Muscle of leg (tissue), 3 donors: ENCODE measurements at regions not wholly inside any gene's neighbourhood (a gene's known extent, or its start where the extent isn't known, plus 50 kb on each side); places are given as distances from the start of the nearest gene placed in this dataset.
"Not testable (repeated sequence)": the region's sequence is repeated elsewhere in the genome, so short reads cannot be mapped to it uniquely, and the experiment has no call there.

Experiments
- DNase-seq: peaks from one replicate; pipeline ENCODE4 v3.0.0; 2013
- H3K27ac ChIP-seq: one replicate; pipeline ENCODE4 v1.5.1; 2013; ENCODE audit warnings: mild to moderate bottlenecking, low read length, control low read depth
- H3K27me3 ChIP-seq: one replicate; pipeline ENCODE4 v1.6.1; 2013; ENCODE audit warnings: low read length; ENCODE audit not compliant: control insufficient read depth, insufficient read depth
- H3K36me3 ChIP-seq: one replicate; pipeline ENCODE4 v1.6.1; 2013; ENCODE audit warnings: low read length; ENCODE audit not compliant: control insufficient read depth, insufficient read depth
- H3K4me1 ChIP-seq: one replicate; pipeline ENCODE4 v1.6.1; 2013; ENCODE audit warnings: low read length; ENCODE audit not compliant: control insufficient read depth, insufficient read depth
- H3K4me3 ChIP-seq: one replicate; pipeline ENCODE4 v1.5.1; 2013; ENCODE audit warnings: low read length, control low read depth
- H3K9me3 ChIP-seq: replicated peaks from 2 replicates; pipeline ENCODE4 v1.6.1; 2013; ENCODE audit warnings: low read depth, low read length; ENCODE audit not compliant: control insufficient read depth
- WGBS: methylation state at CpG from one replicate; pipeline ENCODE4 v1.1.5; 2013; ENCODE audit warnings: missing lambda C conversion rate; ENCODE audit not compliant: insufficient coverage; 5-methylcytosine and 5-hydroxymethylcytosine counted together

DNA sequence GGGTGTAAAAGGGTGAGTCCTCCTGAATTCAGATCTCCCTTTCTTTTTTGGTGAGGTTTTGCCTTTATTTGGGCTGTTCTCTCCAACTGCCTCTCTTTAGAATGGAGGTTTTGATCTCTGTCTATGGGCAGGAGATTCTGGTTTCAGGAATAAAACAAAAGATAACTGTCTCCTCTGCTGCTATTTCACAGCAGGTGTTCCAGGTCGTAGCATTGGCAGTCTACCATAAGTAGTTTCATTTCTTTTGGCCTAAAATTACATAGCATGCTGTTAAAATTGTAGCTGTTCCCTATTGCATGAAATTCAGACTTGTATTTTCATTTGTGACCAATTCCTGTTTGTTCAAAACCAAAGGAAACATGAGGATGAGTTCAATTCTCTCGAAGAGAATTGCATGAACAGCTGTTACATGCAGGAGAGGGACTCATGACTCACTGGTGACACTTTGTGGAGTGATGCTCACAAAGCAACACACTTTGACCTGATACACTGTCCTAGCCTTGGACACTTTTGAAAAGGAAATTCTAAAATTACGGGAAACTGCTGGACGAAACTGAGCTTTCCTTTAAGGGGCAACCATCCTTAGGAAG lies 76.8 kb upstream of the SIRPG start:
- Histone ChIP-seq H3K4me1 (no peaks in the 10 kb centered on the region), H3K27me3 (peaks cover 5% of the 10 kb centered on the region), H3K27ac (no peak overlapping the region), H3K9me3 (no peaks in the 10 kb centered on the region), H3K36me3 (no peaks in the 10 kb centered on the region), H3K4me3 (no peak overlapping the region)
- WGBS, result no CpG with 5 or more reads among the region's 4 CpGs
- peak; percentile 41 for DNase-seq

GRCh38 chr20:1731828-1732375 lies 74.3 kb upstream of the SIRPG start:
- H3K27ac ChIP-seq, H3K9me3 ChIP-seq, H3K4me3 ChIP-seq, H3K36me3 ChIP-seq, DNase-seq, H3K27me3 ChIP-seq, H3K4me1 ChIP-seq: not testable (repeated sequence)
- 52% methylated on average over 5 of the region's 6 CpGs for WGBS

DNA sequence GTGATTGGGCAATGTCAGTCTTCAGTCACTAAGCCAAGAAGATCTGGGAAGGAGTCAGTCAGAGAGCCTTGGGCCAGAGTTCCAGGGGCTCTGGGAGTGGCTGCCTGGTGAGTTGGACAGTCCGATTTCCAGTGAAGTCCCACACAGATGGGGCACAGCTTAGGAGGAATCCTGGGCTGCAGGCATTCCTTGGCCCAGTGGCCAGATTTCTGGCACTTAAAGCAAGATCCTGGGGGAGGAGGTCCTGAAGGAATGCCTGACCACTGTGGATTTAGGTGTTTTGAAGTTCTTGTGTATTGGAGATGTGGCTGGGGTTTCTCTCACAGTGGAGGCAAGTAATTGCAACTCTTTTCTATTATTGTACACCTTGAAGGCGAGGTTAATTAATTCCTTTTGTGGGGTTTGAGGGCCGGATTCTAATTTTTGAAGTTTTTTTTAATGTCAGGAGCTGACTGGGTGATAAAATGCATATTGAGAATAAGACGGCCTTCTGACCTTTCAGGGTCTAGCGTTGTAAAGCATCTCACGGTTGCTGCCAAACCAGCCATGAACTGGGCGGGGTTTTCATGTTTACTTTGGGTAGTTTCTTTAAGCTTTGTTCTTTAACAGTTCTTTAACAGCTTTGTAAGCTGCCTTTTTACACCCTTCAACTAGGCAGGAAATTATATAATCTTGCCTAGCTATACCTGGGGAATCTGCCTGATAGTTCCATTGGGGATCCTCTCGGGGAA lies 73.6 kb upstream of the SIRPG start:
- not testable (repeated sequence) for DNase-seq, H3K4me1 ChIP-seq, H3K27ac ChIP-seq, H3K27me3 ChIP-seq, H3K36me3 ChIP-seq, H3K4me3 ChIP-seq, H3K9me3 ChIP-seq
- WGBS, result 67% methylated on average over 4 of the region's 8 CpGs

DNA sequence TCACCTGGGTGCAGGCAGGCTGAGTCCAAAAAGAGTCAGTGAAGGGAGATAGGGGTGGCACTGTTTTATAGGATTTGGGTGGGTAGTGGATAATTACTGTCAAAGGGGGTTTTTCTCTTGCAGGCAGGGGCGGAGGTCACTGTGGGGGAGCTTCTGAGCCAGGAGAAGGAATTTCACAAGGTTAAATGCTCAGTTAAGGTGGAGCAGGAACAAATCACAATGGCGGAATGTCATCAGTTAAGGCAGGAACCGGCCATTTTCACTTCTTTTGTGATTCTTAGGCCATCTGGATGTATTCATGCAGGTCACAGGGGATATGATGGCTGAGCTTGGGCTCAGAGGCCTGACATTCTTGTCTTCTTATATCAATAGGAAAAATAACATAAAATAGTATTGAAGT lies 69.7 kb upstream of the SIRPG start:
- H3K36me3 ChIP-seq, H3K9me3 ChIP-seq, H3K4me1 ChIP-seq, H3K27me3 ChIP-seq, H3K27ac ChIP-seq, H3K4me3 ChIP-seq, DNase-seq: not testable (repeated sequence)
- 58% methylated on average over 3 of the region's 3 CpGs for WGBS

DNA sequence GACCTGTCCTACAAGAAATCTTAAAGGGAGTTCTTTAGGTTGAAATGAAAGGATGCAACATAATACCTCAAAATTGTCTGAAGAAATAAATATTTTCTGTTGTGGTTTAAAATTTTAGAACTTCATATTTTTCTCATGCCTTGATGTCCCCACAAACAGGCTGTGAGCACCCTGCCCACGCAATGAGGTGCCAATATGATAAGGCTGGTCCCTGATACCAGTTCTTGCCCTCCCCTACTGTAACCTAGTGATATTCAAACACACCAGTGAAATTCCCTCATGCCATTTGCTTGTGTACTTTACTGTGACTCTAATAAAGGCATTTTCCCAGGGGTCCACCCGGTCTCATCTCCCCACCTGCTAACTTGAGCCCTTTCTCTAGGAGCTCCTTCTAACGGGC lies 67.3 kb upstream of the SIRPG start:
- Histone ChIP-seq H3K27ac (no peak overlapping the region), H3K4me3 (no peak overlapping the region), H3K9me3 (no peaks in the 10 kb centered on the region), H3K4me1 (no peaks in the 10 kb centered on the region), H3K36me3 (no peaks in the 10 kb centered on the region), H3K27me3 (no peaks in the 10 kb centered on the region)
- DNase-seq, result no peak
- 92% methylated on average over 2 of the region's 3 CpGs for WGBS

DNA sequence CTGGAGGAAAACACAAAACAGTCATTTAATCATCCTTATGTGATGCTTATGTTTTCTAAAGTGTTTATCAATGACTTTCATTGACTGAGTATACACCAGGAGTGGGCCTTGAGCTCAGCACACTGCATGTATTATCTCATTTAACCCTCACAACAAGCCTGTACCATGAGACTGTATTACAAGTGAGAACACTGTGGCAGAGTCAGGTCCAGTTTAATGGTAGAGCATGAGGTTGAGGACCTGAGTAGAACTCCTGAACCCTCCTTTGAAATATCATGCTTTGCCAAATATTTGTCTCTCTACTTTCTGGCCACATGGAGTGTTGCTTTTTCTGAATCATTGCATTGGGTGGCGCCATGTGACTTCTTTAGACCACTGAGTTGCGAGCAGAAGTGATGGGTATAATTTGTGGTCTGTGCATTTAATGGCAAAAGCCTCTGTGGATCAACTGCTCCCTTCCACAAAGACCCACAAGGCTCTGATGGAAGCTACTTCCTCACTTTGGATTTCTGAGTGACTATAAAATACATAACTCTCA lies 65.0 kb upstream of the SIRPG start:
- Histone ChIP-seq H3K27me3 (no peaks in the 10 kb centered on the region), H3K27ac (no peak overlapping the region), H3K4me1 (no peaks in the 10 kb centered on the region), H3K4me3 (no peak overlapping the region), H3K36me3 (no peaks in the 10 kb centered on the region), H3K9me3 (no peaks in the 10 kb centered on the region)
- no peak for DNase-seq
- no CpG with 5 or more reads among the region's 2 CpGs for WGBS

- no peaks in the 10 kb centered on the region for H3K4me1 ChIP-seq
- H3K27me3 ChIP-seq, result no peaks in the 10 kb centered on the region
- H3K9me3 ChIP-seq, result no peaks in the 10 kb centered on the region
- H3K27ac ChIP-seq, result no peak overlapping the region
- no peak for DNase-seq
- H3K4me3 ChIP-seq, result no peak overlapping the region
- H3K36me3 ChIP-seq, result no peaks in the 10 kb centered on the region
- WGBS, result no CpG with 5 or more reads among the region's 6 CpGs
Measured at GRCh38 chr20:1721687-1722512, 64.3 kb upstream of the SIRPG start.

DNA sequence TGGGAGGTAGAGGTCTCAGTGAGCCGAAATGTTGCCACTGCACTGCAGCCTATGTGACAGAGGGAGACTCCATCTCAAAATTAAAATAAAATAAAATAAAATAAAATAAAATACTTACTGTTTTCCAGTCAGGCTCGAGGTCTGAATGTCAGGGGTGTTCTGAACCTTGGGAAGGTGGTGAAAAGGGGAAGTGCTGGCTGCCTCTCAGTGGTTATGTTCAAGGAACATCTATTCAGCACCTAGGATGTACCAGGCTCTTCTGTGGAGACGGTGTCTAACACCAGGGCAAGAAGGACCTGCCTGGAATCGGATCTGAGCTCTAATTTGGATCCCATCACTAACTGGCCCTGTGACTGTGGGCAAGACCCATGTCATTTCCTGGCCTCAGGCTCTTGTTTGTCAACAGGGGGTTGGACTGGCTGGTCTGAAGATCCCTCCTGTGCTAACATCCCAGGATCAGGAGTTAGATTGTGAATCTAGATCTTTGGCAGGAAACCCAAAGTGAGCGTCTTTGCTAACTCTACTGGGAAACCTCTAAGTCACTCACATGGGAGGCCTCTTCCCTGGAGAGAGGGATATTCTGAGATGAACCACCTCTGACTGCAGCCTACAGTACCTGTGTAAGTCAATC lies 63.4 kb upstream of the SIRPG start:
- WGBS, result 85% methylated on average over 2 of the region's 5 CpGs
- Histone ChIP-seq H3K9me3 (no peaks in the 10 kb centered on the region), H3K36me3 (no peaks in the 10 kb centered on the region), H3K4me1 (no peaks in the 10 kb centered on the region), H3K27me3 (no peaks in the 10 kb centered on the region), H3K4me3 (no peak overlapping the region), H3K27ac (no peak overlapping the region)
- no peak for DNase-seq

DNA sequence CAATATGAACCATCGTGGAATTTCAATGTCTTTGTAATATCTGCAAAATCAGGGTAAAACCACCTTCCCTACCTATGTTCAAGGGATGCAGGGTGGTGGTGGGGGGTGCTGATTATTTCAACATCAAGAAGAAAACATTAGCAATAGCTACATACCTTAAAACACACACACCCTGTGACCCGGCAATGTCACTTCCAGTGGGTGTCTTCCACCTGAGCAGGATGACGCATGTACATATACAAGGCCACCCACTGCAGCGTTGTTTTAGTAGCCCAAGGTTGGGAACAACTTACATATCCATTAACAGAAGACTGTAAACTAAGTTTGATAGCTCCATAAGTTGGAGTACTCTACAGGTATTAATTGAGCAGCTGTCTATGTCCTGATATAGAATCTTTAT lies 62.6 kb upstream of the SIRPG start:
- no peak overlapping the region for H3K27ac ChIP-seq
- no peaks in the 10 kb centered on the region for H3K27me3 ChIP-seq
- DNase-seq, result no peak
- H3K4me3 ChIP-seq, result no peak overlapping the region
- H3K9me3 ChIP-seq, result no peaks in the 10 kb centered on the region
- H3K4me1 ChIP-seq, result no peaks in the 10 kb centered on the region
- no CpG with 5 or more reads among the region's 4 CpGs for WGBS
- H3K36me3 ChIP-seq, result no peaks in the 10 kb centered on the region
